K562 (cell line): ENCODE measurements at regions not wholly inside any gene's neighbourhood (a gene's known extent, or its start where the extent isn't known, plus 50 kb on each side); places are given as distances from the start of the nearest gene placed in this dataset.

Source experiments
- ELF4 ChIP-seq: fragments of 450-650 bp; formaldehyde crosslinking; IDR thresholded peaks from 2 replicates; pipeline ENCODE4 v1.4.0; 2022; ENCODE audit warnings: missing genetic modification characterization
- NR4A1 ChIP-seq, 2 experiments: fragments of 250-450 bp in 1 of 2; fragments of 450-650 bp in 1 of 2; sonication (Bioruptor Pico) in 1 of 2; IDR thresholded peaks; 2 replicates each; pipeline versions ENCODE4 v1.4.0 to v1.6.1; 2016 to 2020; ENCODE audit warnings: mild to moderate bottlenecking in 2 of 2, missing compliant biosample characterization in 1 of 2, missing genetic modification characterization in 1 of 2, moderate library complexity in 1 of 2
- SPI1 ChIP-seq: IDR thresholded peaks from 2 replicates; pipeline ENCODE4 v1.6.1; 2011; ENCODE audit warnings: low read depth, low read length, control low read depth, borderline replicate concordance
- TF ChIP-seq, protein P1 (sequence below): sonication (generic); formaldehyde crosslinking; IDR thresholded peaks from 2 replicates; pipeline ENCODE4 v1.8.0; 2023; ENCODE audit warnings: missing genetic modification reagents, mild to moderate bottlenecking, borderline replicate concordance
- TF ChIP-seq, protein P2 (sequence below), 2 experiments: fragments of 450-650 bp; IDR thresholded peaks; 2 replicates each; pipeline ENCODE4 v1.6.1; 2016
- TF ChIP-seq, protein P3 (sequence below): sonication (generic); formaldehyde crosslinking; IDR thresholded peaks from 2 replicates; pipeline ENCODE4 v1.5.0; 2020; ENCODE audit warnings: missing genetic modification reagents

DNA sequence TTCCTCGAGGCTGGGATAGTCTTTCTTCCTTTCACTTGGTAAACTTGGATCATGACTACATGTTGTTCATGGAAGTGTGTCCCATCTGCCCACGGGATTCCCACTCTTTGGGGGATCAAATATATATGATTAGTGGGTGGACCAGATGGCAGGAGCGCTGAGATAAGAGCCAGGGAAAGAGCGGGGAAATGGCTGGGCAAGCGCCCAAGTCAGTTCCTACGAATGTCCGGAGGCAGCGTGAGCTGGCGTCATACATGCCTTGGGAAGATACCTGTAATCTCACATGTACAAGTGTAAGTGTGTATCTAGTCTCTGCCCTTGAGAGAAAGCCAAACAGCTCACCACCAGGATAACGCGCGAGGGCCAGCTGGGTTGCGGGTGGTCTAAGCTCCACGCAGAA is 62.3 kb downstream of the FZD10 start (continued):
- TF ChIP-seq, protein P1, sequence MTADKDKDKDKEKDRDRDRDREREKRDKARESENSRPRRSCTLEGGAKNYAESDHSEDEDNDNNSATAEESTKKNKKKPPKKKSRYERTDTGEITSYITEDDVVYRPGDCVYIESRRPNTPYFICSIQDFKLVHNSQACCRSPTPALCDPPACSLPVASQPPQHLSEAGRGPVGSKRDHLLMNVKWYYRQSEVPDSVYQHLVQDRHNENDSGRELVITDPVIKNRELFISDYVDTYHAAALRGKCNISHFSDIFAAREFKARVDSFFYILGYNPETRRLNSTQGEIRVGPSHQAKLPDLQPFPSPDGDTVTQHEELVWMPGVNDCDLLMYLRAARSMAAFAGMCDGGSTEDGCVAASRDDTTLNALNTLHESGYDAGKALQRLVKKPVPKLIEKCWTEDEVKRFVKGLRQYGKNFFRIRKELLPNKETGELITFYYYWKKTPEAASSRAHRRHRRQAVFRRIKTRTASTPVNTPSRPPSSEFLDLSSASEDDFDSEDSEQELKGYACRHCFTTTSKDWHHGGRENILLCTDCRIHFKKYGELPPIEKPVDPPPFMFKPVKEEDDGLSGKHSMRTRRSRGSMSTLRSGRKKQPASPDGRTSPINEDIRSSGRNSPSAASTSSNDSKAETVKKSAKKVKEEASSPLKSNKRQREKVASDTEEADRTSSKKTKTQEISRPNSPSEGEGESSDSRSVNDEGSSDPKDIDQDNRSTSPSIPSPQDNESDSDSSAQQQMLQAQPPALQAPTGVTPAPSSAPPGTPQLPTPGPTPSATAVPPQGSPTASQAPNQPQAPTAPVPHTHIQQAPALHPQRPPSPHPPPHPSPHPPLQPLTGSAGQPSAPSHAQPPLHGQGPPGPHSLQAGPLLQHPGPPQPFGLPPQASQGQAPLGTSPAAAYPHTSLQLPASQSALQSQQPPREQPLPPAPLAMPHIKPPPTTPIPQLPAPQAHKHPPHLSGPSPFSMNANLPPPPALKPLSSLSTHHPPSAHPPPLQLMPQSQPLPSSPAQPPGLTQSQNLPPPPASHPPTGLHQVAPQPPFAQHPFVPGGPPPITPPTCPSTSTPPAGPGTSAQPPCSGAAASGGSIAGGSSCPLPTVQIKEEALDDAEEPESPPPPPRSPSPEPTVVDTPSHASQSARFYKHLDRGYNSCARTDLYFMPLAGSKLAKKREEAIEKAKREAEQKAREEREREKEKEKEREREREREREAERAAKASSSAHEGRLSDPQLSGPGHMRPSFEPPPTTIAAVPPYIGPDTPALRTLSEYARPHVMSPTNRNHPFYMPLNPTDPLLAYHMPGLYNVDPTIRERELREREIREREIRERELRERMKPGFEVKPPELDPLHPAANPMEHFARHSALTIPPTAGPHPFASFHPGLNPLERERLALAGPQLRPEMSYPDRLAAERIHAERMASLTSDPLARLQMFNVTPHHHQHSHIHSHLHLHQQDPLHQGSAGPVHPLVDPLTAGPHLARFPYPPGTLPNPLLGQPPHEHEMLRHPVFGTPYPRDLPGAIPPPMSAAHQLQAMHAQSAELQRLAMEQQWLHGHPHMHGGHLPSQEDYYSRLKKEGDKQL (CRISPR knock-in tag) = no peak
- TF ChIP-seq, protein P2, sequence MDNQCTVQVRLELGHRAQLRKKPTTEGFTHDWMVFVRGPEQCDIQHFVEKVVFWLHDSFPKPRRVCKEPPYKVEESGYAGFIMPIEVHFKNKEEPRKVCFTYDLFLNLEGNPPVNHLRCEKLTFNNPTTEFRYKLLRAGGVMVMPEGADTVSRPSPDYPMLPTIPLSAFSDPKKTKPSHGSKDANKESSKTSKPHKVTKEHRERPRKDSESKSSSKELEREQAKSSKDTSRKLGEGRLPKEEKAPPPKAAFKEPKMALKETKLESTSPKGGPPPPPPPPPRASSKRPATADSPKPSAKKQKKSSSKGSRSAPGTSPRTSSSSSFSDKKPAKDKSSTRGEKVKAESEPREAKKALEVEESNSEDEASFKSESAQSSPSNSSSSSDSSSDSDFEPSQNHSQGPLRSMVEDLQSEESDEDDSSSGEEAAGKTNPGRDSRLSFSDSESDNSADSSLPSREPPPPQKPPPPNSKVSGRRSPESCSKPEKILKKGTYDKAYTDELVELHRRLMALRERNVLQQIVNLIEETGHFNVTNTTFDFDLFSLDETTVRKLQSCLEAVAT (IDR thresholded peaks at IDR 0.05) = no peak
- TF ChIP-seq SPI1 (no peak), NR4A1 (CRISPR knock-in tag; IDR thresholded peaks at IDR 0.05) (no peak), NR4A1 (tag; IDR thresholded peaks at IDR 0.05) (no peak), ELF4 (CRISPR knock-in tag) (no peak)
- TF ChIP-seq, protein P3, sequence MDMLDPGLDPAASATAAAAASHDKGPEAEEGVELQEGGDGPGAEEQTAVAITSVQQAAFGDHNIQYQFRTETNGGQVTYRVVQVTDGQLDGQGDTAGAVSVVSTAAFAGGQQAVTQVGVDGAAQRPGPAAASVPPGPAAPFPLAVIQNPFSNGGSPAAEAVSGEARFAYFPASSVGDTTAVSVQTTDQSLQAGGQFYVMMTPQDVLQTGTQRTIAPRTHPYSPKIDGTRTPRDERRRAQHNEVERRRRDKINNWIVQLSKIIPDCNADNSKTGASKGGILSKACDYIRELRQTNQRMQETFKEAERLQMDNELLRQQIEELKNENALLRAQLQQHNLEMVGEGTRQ (CRISPR knock-in tag) = no peak
